HepG2 (cell line): ENCODE measurements at regions not wholly inside any gene's neighbourhood (a gene's known extent, or its start where the extent isn't known, plus 50 kb on each side); places are given as distances from the start of the nearest gene placed in this dataset.
A peak's percentile ranks its signal among the peaks of the same experiment; 100 is the strongest.

Experiments
- ATAC-seq: fragments of 200-7000 bp; cut with Tn5 transposase; 3 replicates; pipeline ENCODE4 v1.9.1; 2020; ENCODE audit warnings: mild to moderate bottlenecking, moderate library complexity
- BruUV-seq: library from RNA; stranded (reverse); fragments of 400-500 nt; replicated peaks from 2 replicates; lab custom pipeline; 2021; lab: Mats Ljungman, UMichigan
- CTCF ChIA-PET: fragments of 300-600 bp; formaldehyde crosslinking; extraction: SDS; loops from one replicate; lab custom pipeline; 2021; ENCODE audit warnings: low total read pairs, inconsistent platforms, low intra/inter-chr PET ratio; lab: Yijun Ruan, JAX
- POLR2A ChIA-PET: fragments of 350-600 bp; sonication (Branson Sonifier 250); formaldehyde crosslinking; loops from one replicate; lab custom pipeline; 2020; ENCODE audit warnings: antibody characterized with exemption, inconsistent platforms; lab: Yijun Ruan, JAX
- DNase-seq: peaks from one replicate; pipeline ENCODE4 v3.0.0-alpha.2; 2015; ENCODE audit warnings: low spot score
- FAIRE-seq: peaks from 3 replicates; lab custom pipeline; 2011; peaks lifted over from hg19 to GRCh38; lab: Jason Lieb, UNC
- H2AFZ ChIP-seq: one replicate; pipeline ENCODE4 v1.6.1; 2011; ENCODE audit warnings: low read length, inconsistent platforms
- H3K27ac ChIP-seq: fragments of 300-600 bp; 3 replicates; pipeline ENCODE4 v1.8.0; 2011; ENCODE audit warnings: mixed run types, mild to moderate bottlenecking, mixed read lengths, low read length, inconsistent platforms; ENCODE audit not compliant: insufficient read depth; ENCODE audit errors: extremely low read length
- H3K27me3 ChIP-seq, 2 experiments: fragments of 200-600 bp in 1 of 2; 2 replicates in 1 of 2; 3 replicates in 1 of 2; pipeline versions ENCODE4 v1.6.0 to v1.8.0; 2011; ENCODE audit warnings: low read length in 2 of 2, mild to moderate bottlenecking in 2 of 2, moderate library complexity in 2 of 2, inconsistent platforms in 1 of 2; ENCODE audit not compliant: insufficient read depth in 2 of 2, control insufficient read depth in 1 of 2
- H3K36me3 ChIP-seq, 2 experiments: fragments of 200-600 bp in 1 of 2; replicated peaks in 1 of 2; 2 replicates in 1 of 2; 3 replicates in 1 of 2; pipeline versions ENCODE4 v1.5.1 to v1.8.0; 2011; ENCODE audit warnings: low read length in 2 of 2, inconsistent platforms in 1 of 2; ENCODE audit not compliant: insufficient read depth in 2 of 2, control insufficient read depth in 1 of 2
- H3K4me1 ChIP-seq: 2 replicates; pipeline ENCODE4 v1.5.1; 2012; ENCODE audit warnings: low read length, inconsistent platforms; ENCODE audit not compliant: insufficient read depth
- H3K4me2 ChIP-seq: 2 replicates; pipeline ENCODE4 v1.6.0; 2011; ENCODE audit warnings: low read depth, low read length, inconsistent platforms
- H3K4me3 ChIP-seq, 3 experiments: fragments of 200-600 bp in 1 of 3; sonication (generic), shearing (Covaris generic) in 1 of 3; replicated peaks in 1 of 3; 2 replicates each; pipeline ENCODE4 v1.5.1; 2011 to 2016; ENCODE audit warnings: low read length in 3 of 3, inconsistent platforms in 2 of 3, low read depth in 2 of 3, mild to moderate bottlenecking in 2 of 3, control low read depth in 1 of 3, mixed read lengths in 1 of 3; ENCODE audit not compliant: insufficient read depth in 1 of 3
- H3K79me2 ChIP-seq: one replicate; pipeline ENCODE4 v1.6.1; 2011; ENCODE audit warnings: low read length, inconsistent platforms; ENCODE audit not compliant: insufficient read depth
- H3K9ac ChIP-seq: 2 replicates; pipeline ENCODE4 v1.6.0; 2011; ENCODE audit warnings: mild to moderate bottlenecking, low read depth, low read length, inconsistent platforms; ENCODE audit not compliant: insufficient read depth
- H3K9me3 ChIP-seq: 2 replicates; pipeline ENCODE4 v1.5.1; 2012; ENCODE audit warnings: mild to moderate bottlenecking, low read length
- H4K20me1 ChIP-seq: 2 replicates; pipeline ENCODE4 v1.6.0; 2011; ENCODE audit warnings: inconsistent platforms, mild to moderate bottlenecking, low read length, moderate library complexity; ENCODE audit not compliant: insufficient read depth
- CBX1 ChIP-seq: IDR thresholded peaks from one replicate; pipeline ENCODE4 v1.6.1; 2016; ENCODE audit warnings: antibody characterized with exemption, low read depth
- HES4 ChIP-seq: sonication (generic); formaldehyde crosslinking; IDR thresholded peaks from 2 replicates; pipeline ENCODE4 v1.9.0; 2021; ENCODE audit warnings: mild to moderate bottlenecking, missing genetic modification reagents, borderline replicate concordance
- HOXA7 ChIP-seq: sonication (generic); formaldehyde crosslinking; IDR thresholded peaks from 2 replicates; pipeline ENCODE4 v1.8.1; 2022; ENCODE audit warnings: mild to moderate bottlenecking, missing genetic modification reagents, moderate library complexity
- LCORL ChIP-seq, 2 experiments: fragments of 450-650 bp in 1 of 2; sonication (generic) in 1 of 2; formaldehyde crosslinking in 1 of 2; IDR thresholded peaks; 2 replicates each; pipeline versions ENCODE4 v1.5.0 to v1.6.1; 2017 to 2020; ENCODE audit warnings: antibody characterized with exemption in 1 of 2, missing genetic modification reagents in 1 of 2
- PTBP1 ChIP-seq: fragments of 200-400 bp; formaldehyde crosslinking; IDR thresholded peaks from 2 replicates; pipeline ENCODE4 v1.6.1; 2018; ENCODE audit warnings: low read length, low read depth; ENCODE audit not compliant: poor library complexity, severe bottlenecking
- SUZ12 ChIP-seq: fragments of 150-350 bp; IDR thresholded peaks from 2 replicates; pipeline ENCODE4 v1.6.1; 2014; ENCODE audit warnings: low read depth, low read length
- ZBED4 ChIP-seq: sonication (generic); formaldehyde crosslinking; IDR thresholded peaks from 2 replicates; pipeline ENCODE4 v1.4.0; 2020; ENCODE audit warnings: missing genetic modification reagents, borderline replicate concordance
- ZC3H4 ChIP-seq: sonication (generic); formaldehyde crosslinking; IDR thresholded peaks from 2 replicates; pipeline ENCODE4 v1.4.0; 2020; ENCODE audit warnings: missing genetic modification reagents, borderline replicate concordance
- ZNF746 ChIP-seq: sonication (generic); formaldehyde crosslinking; IDR thresholded peaks from 2 replicates; pipeline ENCODE4 v1.8.0; 2022; ENCODE audit warnings: mild to moderate bottlenecking, missing genetic modification reagents
- WGBS: methylation state at CpG from one replicate; pipeline ENCODE4 v1.1.6; 2017; ENCODE audit warnings: low lambda C conversion rate; 5-methylcytosine and 5-hydroxymethylcytosine counted together
- in situ Hi-C: cut with HindIII; loops from 2 replicates; pipeline ENCODE4 v1.10.0; 2017; ENCODE audit warnings: low pct_unique_long_range_greater_than_20kb; ENCODE audit not compliant: extremely low pct_ligation_motif_present
- intact Hi-C: fragments of 100-400 bp; cut with micrococcal nuclease; formaldehyde crosslinking; loops from one replicate; pipeline ENCODE4 v1.10.0; 2022; ENCODE audit not compliant: unreplicated experiment

DNA sequence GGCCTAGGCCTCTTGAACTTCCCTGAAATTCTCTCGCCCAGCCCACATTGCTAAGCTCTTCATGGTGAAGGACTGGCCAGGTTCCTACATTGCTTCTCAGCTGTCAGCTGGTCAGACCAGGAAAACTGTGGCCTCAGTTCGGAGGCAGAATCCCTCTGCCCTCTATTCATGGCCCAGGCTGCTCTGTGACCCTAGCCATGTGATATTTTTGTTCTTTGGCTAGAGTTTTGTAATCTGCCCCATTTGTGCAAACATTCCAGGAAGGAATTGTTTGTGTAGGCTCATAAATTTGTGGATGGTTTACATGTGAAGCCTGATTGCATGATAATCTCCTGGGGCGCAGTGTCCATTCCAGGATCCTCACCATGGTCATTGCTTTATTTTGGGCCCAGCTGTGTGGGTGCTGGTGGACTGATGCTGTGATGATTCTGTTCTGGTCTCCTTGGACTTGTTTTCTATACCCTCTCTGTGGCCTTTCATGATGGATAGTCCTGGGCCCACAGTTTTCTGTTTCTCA, 149.1 kb upstream of the E2F8 start (continued):
- TF ChIP-seq ZC3H4 (CRISPR knock-in tag) (no peak), ZNF746 (CRISPR knock-in tag) (no peak), LCORL (IDR thresholded peaks at IDR 0.05) (no peak), LCORL (CRISPR knock-in tag; IDR thresholded peaks at IDR 0.05) (0 out of 2 replicates have a peak, but pooled peaks have one; percentile 36)

GRCh38 chr11:19382131-19382611, 141.4 kb upstream of the E2F8 start:
- H3K4me2 ChIP-seq: no peak overlapping the region
- 59% methylated on average over 10 of the region's 16 CpGs for WGBS
- no peaks in the 10 kb centered on the region for H4K20me1 ChIP-seq
- ATAC-seq: no peak
- H3K9ac ChIP-seq: no peak overlapping the region
- H3K27me3 ChIP-seq: peaks cover 1 to 4% of the 10 kb centered on the region in 2 experiments; a peak in 2 of 5 replicates
- ChIA-PET POLR2A (no interaction called here), CTCF (no interaction called here)
- in situ Hi-C loops: no loop called here
- H3K79me2 ChIP-seq: no peaks in the 10 kb centered on the region
- H3K27ac ChIP-seq: no peak overlapping the region
- no peak overlapping the region for H3K4me3 ChIP-seq
- BruUV-seq: no TSS peak
- no peak overlapping the region for H2AFZ ChIP-seq
- intact Hi-C loops: no loop called here
- DNase-seq: no peak
- no peak for TF ChIP-seq PTBP1
- no peak for TF ChIP-seq ZBED4 (CRISPR knock-in tag)
- no peak for TF ChIP-seq CBX1
- TF ChIP-seq HOXA7 (CRISPR knock-in tag): no peak
- no peak for TF ChIP-seq HES4 (CRISPR knock-in tag)
- TF ChIP-seq SUZ12: no peak
- FAIRE-seq: no peak
- no peaks in the 10 kb centered on the region for H3K36me3 ChIP-seq
- H3K9me3 ChIP-seq: no peaks in the 10 kb centered on the region
- no peaks in the 10 kb centered on the region for H3K4me1 ChIP-seq
